WTC11 (cell line): ENCODE measurements at regions not wholly inside any gene's neighbourhood (a gene's known extent, or its start where the extent isn't known, plus 50 kb on each side); places are given as distances from the start of the nearest gene placed in this dataset.

ENCODE experiments used
- ATAC-seq: fragments of 200-7000 bp; cut with Tn5 transposase; 2 replicates; pipeline ENCODE4 v1.10.0; 2021; ENCODE audit warnings: mild to moderate bottlenecking, moderate library complexity
- CTCF ChIA-PET: fragments of 300-600 bp; sonication (Branson Sonifier 250); formaldehyde crosslinking; loops from one replicate; lab custom pipeline; 2021; ENCODE audit warnings: antibody characterized with exemption; lab: Charles Lee
- POLR2A ChIA-PET: fragments of 350-600 bp; sonication (Branson Sonifier 250); formaldehyde crosslinking; loops from one replicate; lab custom pipeline; 2021; ENCODE audit warnings: antibody characterized with exemption; lab: Charles Lee
- DNase-seq: peaks from one replicate; pipeline ENCODE4 v3.0.0; 2021; ENCODE audit warnings: low spot score
- H3K27ac Mint-ChIP-seq: 2 replicates; pipeline ENCODE4 v1.8.0; 2021; ENCODE audit warnings: mixed read lengths
- H3K27me3 Mint-ChIP-seq: 2 replicates; pipeline ENCODE4 v1.8.0; 2021; ENCODE audit warnings: low read depth, mild to moderate bottlenecking, moderate library complexity, mixed read lengths
- H3K36me3 Mint-ChIP-seq: 2 replicates; pipeline ENCODE4 v1.8.0; 2021; ENCODE audit warnings: mixed read lengths
- H3K4me1 Mint-ChIP-seq: 2 replicates; pipeline ENCODE4 v1.8.0; 2022; ENCODE audit warnings: mixed read lengths
- H3K4me3 Mint-ChIP-seq: 2 replicates; pipeline ENCODE4 v1.8.0; 2021; ENCODE audit warnings: mild to moderate bottlenecking, moderate library complexity, mixed read lengths
- H3K9me3 Mint-ChIP-seq: 2 replicates; pipeline ENCODE4 v1.8.0; 2021; ENCODE audit warnings: mixed read lengths
- ATF1 ChIP-seq: sonication (generic); formaldehyde crosslinking; IDR thresholded peaks from 2 replicates; pipeline ENCODE4 v1.8.1; 2023; ENCODE audit warnings: mild to moderate bottlenecking, moderate library complexity, missing genetic modification reagents
- CBFB ChIP-seq: sonication (generic); formaldehyde crosslinking; IDR thresholded peaks from 2 replicates; pipeline ENCODE4 v1.8.1; 2022; ENCODE audit warnings: mild to moderate bottlenecking, low read depth, missing genetic modification reagents
- CTCF ChIP-seq: fragments of 200-600 bp; IDR thresholded peaks from 2 replicates; pipeline ENCODE4 v1.8.0; 2022; ENCODE audit warnings: antibody characterized with exemption
- FOXK1 ChIP-seq: sonication (generic); formaldehyde crosslinking; IDR thresholded peaks from 2 replicates; pipeline ENCODE4 v1.8.0; 2022; ENCODE audit warnings: mild to moderate bottlenecking, moderate library complexity, missing genetic modification reagents
- GABPB1 ChIP-seq: sonication (generic); formaldehyde crosslinking; IDR thresholded peaks from 2 replicates; pipeline ENCODE4 v1.8.1; 2023; ENCODE audit warnings: mild to moderate bottlenecking, missing genetic modification reagents
- HMGA2 ChIP-seq: fragments of 250-450 bp; sonication (Bioruptor Pico); IDR thresholded peaks from 2 replicates; pipeline ENCODE4 v1.4.0; 2021; ENCODE audit warnings: mild to moderate bottlenecking, moderate library complexity
- JAZF1 ChIP-seq: fragments of 250-450 bp; sonication (Bioruptor Pico); IDR thresholded peaks from 2 replicates; pipeline ENCODE4 v1.9.0; 2021; ENCODE audit warnings: moderate library complexity, mild to moderate bottlenecking, inconsistent platforms
- JUN ChIP-seq: sonication (generic); formaldehyde crosslinking; IDR thresholded peaks from 2 replicates; pipeline ENCODE4 v1.8.0; 2023; ENCODE audit warnings: mild to moderate bottlenecking, missing genetic modification reagents
- KAT7 ChIP-seq: sonication (generic); formaldehyde crosslinking; IDR thresholded peaks from 2 replicates; pipeline ENCODE4 v1.8.1; 2023; ENCODE audit warnings: missing genetic modification reagents, mild to moderate bottlenecking, borderline replicate concordance
- NR3C1 ChIP-seq: sonication (generic); formaldehyde crosslinking; conservative IDR thresholded peaks from 2 replicates; pipeline ENCODE4 v1.8.1; 2023; ENCODE audit warnings: low read depth, mild to moderate bottlenecking, missing genetic modification reagents
- RELA ChIP-seq: sonication (generic); formaldehyde crosslinking; IDR thresholded peaks from 2 replicates; pipeline ENCODE4 v1.8.1; 2022; ENCODE audit warnings: missing genetic modification reagents, mild to moderate bottlenecking, borderline replicate concordance
- SMAD3 ChIP-seq: sonication (generic); formaldehyde crosslinking; IDR thresholded peaks from 2 replicates; pipeline ENCODE4 v1.8.0; 2022; ENCODE audit warnings: missing genetic modification reagents, mild to moderate bottlenecking, borderline replicate concordance
- SMAD4 ChIP-seq: sonication (generic); formaldehyde crosslinking; IDR thresholded peaks from 2 replicates; pipeline ENCODE4 v1.8.0; 2022; ENCODE audit warnings: mild to moderate bottlenecking, missing genetic modification reagents
- SOX15 ChIP-seq: fragments of 250-450 bp; sonication (Bioruptor Pico); IDR thresholded peaks from 2 replicates; pipeline ENCODE4 v1.9.0; 2021; ENCODE audit warnings: mild to moderate bottlenecking
- USF2 ChIP-seq: sonication (generic); formaldehyde crosslinking; IDR thresholded peaks from 2 replicates; pipeline ENCODE4 v1.8.1; 2023; ENCODE audit warnings: mild to moderate bottlenecking, missing genetic modification reagents, moderate library complexity
- ZNF121 ChIP-seq: sonication (generic); formaldehyde crosslinking; IDR thresholded peaks from 2 replicates; pipeline ENCODE4 v1.8.0; 2023; ENCODE audit warnings: missing genetic modification reagents
- ZNF232 ChIP-seq: sonication (generic); formaldehyde crosslinking; IDR thresholded peaks from 2 replicates; pipeline ENCODE4 v1.8.0; 2022; ENCODE audit warnings: mild to moderate bottlenecking, missing genetic modification reagents
- ZNF425 ChIP-seq: fragments of 250-450 bp; sonication (Bioruptor Pico); conservative IDR thresholded peaks from 2 replicates; pipeline ENCODE4 v1.9.0; 2021; ENCODE audit warnings: mild to moderate bottlenecking
- TF ChIP-seq, protein P1 (sequence below): fragments of 250-450 bp; sonication (Bioruptor Pico); IDR thresholded peaks from 2 replicates; pipeline ENCODE4 v1.9.0; 2021; ENCODE audit warnings: mild to moderate bottlenecking
- TF ChIP-seq, protein P2 (sequence below): sonication (generic); formaldehyde crosslinking; IDR thresholded peaks from 2 replicates; pipeline ENCODE4 v1.8.0; 2022; ENCODE audit warnings: mild to moderate bottlenecking, missing genetic modification reagents
- TF ChIP-seq, protein P3 (sequence below): sonication (generic); formaldehyde crosslinking; IDR thresholded peaks from 2 replicates; pipeline ENCODE4 v1.8.0; 2023; ENCODE audit warnings: missing genetic modification reagents, mild to moderate bottlenecking, borderline replicate concordance
- TF ChIP-seq, protein P4 (sequence below): sonication (generic); formaldehyde crosslinking; IDR thresholded peaks from 2 replicates; pipeline ENCODE4 v1.8.1; 2023; ENCODE audit warnings: mild to moderate bottlenecking, missing genetic modification reagents

DNA sequence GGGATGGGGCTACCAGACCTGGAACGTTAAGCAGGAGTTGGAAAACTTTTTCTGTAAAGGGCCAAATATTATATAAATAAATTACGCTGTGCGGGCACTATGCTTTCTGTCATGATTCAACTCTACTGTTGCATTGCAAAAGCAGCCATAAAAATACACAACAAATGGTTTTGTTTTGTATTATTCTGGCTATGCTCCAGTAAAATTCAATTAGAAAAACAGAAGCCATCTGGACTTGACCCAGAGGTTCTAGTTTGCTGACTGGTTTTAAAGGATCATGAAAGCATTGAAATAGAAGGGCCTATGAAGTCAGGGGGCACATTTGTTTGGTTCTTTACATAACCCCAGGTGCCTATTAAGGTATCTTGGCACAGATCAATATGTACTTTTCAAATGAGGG lies 647.4 kb upstream of the LMCD1 start:
- Mint-ChIP-seq H3K4me1 (peaks cover 27% of the 10 kb centered on the region), H3K27me3 (no peaks in the 10 kb centered on the region), H3K36me3 (no peaks in the 10 kb centered on the region), H3K4me3 (no peak overlapping the region), H3K9me3 (no peaks in the 10 kb centered on the region; the same call in 1 of the 2 replicates), H3K27ac (no peak overlapping the region)
- TF ChIP-seq ZNF232, result no peak
- TF ChIP-seq USF2 (CRISPR knock-in tag), result no peak
- TF ChIP-seq, protein P1, sequence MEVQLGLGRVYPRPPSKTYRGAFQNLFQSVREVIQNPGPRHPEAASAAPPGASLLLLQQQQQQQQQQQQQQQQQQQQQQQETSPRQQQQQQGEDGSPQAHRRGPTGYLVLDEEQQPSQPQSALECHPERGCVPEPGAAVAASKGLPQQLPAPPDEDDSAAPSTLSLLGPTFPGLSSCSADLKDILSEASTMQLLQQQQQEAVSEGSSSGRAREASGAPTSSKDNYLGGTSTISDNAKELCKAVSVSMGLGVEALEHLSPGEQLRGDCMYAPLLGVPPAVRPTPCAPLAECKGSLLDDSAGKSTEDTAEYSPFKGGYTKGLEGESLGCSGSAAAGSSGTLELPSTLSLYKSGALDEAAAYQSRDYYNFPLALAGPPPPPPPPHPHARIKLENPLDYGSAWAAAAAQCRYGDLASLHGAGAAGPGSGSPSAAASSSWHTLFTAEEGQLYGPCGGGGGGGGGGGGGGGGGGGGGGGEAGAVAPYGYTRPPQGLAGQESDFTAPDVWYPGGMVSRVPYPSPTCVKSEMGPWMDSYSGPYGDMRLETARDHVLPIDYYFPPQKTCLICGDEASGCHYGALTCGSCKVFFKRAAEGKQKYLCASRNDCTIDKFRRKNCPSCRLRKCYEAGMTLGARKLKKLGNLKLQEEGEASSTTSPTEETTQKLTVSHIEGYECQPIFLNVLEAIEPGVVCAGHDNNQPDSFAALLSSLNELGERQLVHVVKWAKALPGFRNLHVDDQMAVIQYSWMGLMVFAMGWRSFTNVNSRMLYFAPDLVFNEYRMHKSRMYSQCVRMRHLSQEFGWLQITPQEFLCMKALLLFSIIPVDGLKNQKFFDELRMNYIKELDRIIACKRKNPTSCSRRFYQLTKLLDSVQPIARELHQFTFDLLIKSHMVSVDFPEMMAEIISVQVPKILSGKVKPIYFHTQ (CRISPR knock-in tag), result no peak
- no peak for TF ChIP-seq ZNF121 (CRISPR knock-in tag)
- TF ChIP-seq GABPB1 (CRISPR knock-in tag), result no peak
- TF ChIP-seq, protein P2, sequence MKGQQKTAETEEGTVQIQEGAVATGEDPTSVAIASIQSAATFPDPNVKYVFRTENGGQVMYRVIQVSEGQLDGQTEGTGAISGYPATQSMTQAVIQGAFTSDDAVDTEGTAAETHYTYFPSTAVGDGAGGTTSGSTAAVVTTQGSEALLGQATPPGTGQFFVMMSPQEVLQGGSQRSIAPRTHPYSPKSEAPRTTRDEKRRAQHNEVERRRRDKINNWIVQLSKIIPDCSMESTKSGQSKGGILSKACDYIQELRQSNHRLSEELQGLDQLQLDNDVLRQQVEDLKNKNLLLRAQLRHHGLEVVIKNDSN (CRISPR knock-in tag), result no peak
- no peak for TF ChIP-seq JUN (CRISPR knock-in tag)
- no peak for TF ChIP-seq JAZF1 (CRISPR knock-in tag)
- TF ChIP-seq ZNF425 (CRISPR knock-in tag), result no peak
- no peak for TF ChIP-seq HMGA2
- TF ChIP-seq NR3C1 (CRISPR knock-in tag), result no peak
- no peak for TF ChIP-seq SOX15 (CRISPR knock-in tag)
- no peak for TF ChIP-seq FOXK1 (CRISPR knock-in tag)
- no peak for TF ChIP-seq RELA (CRISPR knock-in tag)
- no peak for ATAC-seq
- POLR2A ChIA-PET, result no interaction called here
- DNase-seq, result no peak
- CTCF ChIA-PET, result no interaction called here

DNA sequence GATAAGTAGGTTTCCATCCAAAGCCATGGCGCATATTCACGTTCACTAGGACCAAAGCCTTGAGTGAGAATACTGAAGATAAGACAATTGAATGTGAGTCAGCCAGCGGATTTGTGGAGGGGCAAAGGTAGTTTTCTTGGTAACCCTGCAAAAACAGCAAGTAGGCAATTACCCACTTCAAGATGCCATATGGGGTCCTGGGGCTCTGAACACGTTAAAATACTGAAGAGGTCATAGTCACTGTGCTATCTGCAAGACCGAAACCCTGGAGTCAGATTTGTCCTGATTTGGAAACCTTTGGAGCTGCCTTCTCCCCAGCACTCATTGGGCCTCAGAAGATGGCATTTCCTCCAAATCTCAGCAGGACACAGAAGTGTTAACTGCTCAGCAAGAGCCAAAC lies 646.9 kb upstream of the LMCD1 start:
- no peak overlapping the region for H3K4me3 Mint-ChIP-seq
- peaks cover 27% of the 10 kb centered on the region for H3K4me1 Mint-ChIP-seq
- DNase-seq, result no peak
- no peak for ATAC-seq
- ChIA-PET POLR2A (no interaction called here), CTCF (no interaction called here)
- peaks cover 4% of the 10 kb centered on the region; the same call in 1 of the 2 replicates for H3K9me3 Mint-ChIP-seq
- no peaks in the 10 kb centered on the region for H3K36me3 Mint-ChIP-seq
- H3K27me3 Mint-ChIP-seq, result no peaks in the 10 kb centered on the region
- no peak overlapping the region for H3K27ac Mint-ChIP-seq
- TF ChIP-seq KAT7 (CRISPR knock-in tag), result no peak
- no peak for TF ChIP-seq HMGA2
- no peak for TF ChIP-seq SMAD4
- TF ChIP-seq, protein P2 (CRISPR knock-in tag), result no peak
- TF ChIP-seq CBFB (CRISPR knock-in tag), result no peak
- no peak for TF ChIP-seq CTCF
- TF ChIP-seq, protein P3, sequence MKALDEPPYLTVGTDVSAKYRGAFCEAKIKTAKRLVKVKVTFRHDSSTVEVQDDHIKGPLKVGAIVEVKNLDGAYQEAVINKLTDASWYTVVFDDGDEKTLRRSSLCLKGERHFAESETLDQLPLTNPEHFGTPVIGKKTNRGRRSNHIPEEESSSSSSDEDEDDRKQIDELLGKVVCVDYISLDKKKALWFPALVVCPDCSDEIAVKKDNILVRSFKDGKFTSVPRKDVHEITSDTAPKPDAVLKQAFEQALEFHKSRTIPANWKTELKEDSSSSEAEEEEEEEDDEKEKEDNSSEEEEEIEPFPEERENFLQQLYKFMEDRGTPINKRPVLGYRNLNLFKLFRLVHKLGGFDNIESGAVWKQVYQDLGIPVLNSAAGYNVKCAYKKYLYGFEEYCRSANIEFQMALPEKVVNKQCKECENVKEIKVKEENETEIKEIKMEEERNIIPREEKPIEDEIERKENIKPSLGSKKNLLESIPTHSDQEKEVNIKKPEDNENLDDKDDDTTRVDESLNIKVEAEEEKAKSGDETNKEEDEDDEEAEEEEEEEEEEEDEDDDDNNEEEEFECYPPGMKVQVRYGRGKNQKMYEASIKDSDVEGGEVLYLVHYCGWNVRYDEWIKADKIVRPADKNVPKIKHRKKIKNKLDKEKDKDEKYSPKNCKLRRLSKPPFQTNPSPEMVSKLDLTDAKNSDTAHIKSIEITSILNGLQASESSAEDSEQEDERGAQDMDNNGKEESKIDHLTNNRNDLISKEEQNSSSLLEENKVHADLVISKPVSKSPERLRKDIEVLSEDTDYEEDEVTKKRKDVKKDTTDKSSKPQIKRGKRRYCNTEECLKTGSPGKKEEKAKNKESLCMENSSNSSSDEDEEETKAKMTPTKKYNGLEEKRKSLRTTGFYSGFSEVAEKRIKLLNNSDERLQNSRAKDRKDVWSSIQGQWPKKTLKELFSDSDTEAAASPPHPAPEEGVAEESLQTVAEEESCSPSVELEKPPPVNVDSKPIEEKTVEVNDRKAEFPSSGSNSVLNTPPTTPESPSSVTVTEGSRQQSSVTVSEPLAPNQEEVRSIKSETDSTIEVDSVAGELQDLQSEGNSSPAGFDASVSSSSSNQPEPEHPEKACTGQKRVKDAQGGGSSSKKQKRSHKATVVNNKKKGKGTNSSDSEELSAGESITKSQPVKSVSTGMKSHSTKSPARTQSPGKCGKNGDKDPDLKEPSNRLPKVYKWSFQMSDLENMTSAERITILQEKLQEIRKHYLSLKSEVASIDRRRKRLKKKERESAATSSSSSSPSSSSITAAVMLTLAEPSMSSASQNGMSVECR, result no peak
- no peak for TF ChIP-seq SMAD3 (CRISPR knock-in tag)
- TF ChIP-seq, protein P4, sequence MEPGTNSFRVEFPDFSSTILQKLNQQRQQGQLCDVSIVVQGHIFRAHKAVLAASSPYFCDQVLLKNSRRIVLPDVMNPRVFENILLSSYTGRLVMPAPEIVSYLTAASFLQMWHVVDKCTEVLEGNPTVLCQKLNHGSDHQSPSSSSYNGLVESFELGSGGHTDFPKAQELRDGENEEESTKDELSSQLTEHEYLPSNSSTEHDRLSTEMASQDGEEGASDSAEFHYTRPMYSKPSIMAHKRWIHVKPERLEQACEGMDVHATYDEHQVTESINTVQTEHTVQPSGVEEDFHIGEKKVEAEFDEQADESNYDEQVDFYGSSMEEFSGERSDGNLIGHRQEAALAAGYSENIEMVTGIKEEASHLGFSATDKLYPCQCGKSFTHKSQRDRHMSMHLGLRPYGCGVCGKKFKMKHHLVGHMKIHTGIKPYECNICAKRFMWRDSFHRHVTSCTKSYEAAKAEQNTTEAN (CRISPR knock-in tag), result no peak
- no peak for TF ChIP-seq ATF1 (CRISPR knock-in tag)
